ENCODE measurements at regions not wholly inside any gene's neighbourhood (a gene's known extent, or its start where the extent isn't known, plus 50 kb on each side); places are given as distances from the start of the nearest gene placed in this dataset.

DNA sequence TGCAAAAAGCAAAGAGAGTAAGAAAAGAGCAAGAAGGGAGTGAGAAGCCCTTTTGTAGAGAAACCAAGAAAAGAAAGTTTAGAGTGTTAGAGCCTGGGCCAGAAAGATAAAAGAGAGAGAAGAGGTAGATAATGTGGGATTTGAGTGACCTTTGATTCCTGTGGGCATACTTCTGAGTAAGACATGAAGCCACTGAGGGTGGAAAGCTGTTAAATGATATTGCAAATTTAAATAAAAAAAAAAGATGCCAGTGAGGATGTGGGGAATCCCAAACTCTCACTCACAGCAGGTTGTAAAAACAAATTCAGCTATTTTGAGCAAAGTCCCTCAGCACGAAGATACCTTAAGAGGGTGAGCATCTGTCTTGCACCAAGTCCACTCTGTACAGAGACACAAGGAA is 59.4 kb upstream of the TOP3B start:
- no peak for DNase-seq (ENCODE audit: low spot score)
- TF ChIP-seq FOXA2 (IDR thresholded peaks at IDR 0.05) (no peak), ATF3 (IDR thresholded peaks at IDR 0.05) (no peak)
- TF ChIP-seq, protein P1, sequence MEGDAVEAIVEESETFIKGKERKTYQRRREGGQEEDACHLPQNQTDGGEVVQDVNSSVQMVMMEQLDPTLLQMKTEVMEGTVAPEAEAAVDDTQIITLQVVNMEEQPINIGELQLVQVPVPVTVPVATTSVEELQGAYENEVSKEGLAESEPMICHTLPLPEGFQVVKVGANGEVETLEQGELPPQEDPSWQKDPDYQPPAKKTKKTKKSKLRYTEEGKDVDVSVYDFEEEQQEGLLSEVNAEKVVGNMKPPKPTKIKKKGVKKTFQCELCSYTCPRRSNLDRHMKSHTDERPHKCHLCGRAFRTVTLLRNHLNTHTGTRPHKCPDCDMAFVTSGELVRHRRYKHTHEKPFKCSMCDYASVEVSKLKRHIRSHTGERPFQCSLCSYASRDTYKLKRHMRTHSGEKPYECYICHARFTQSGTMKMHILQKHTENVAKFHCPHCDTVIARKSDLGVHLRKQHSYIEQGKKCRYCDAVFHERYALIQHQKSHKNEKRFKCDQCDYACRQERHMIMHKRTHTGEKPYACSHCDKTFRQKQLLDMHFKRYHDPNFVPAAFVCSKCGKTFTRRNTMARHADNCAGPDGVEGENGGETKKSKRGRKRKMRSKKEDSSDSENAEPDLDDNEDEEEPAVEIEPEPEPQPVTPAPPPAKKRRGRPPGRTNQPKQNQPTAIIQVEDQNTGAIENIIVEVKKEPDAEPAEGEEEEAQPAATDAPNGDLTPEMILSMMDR (IDR thresholded peaks at IDR 0.05; ENCODE audit: low read depth, low read length, missing input control) = no peak
- H3K4me3 ChIP-seq (ENCODE audit: low read depth in 1 of 3, low read length in 3 of 3) = no peak overlapping the region
- 69% methylated on average over 1 of the region's 1 CpG for WGBS
- H3K9ac ChIP-seq (ENCODE audit: low read depth in 1 of 2, low read length in 2 of 2) = no peak overlapping the region
- no peaks in the 10 kb centered on the region for H3K27me3 ChIP-seq (ENCODE audit: control insufficient read depth in 4 of 4, insufficient read depth in 4 of 4, low read length in 3 of 4)
- H3K36me3 ChIP-seq (ENCODE audit: control insufficient read depth in 4 of 4, insufficient read depth in 3 of 4, low read depth in 1 of 4, low read length in 3 of 4) = no peaks in the 10 kb centered on the region
- no peaks in the 10 kb centered on the region for H3K4me1 ChIP-seq (ENCODE audit: control insufficient read depth in 4 of 4, insufficient read depth in 4 of 4, low read length in 3 of 4)
- H3K27ac ChIP-seq (ENCODE audit: low read depth in 1 of 2, low read length in 2 of 2) = no peak overlapping the region
- H3K9me3 ChIP-seq (ENCODE audit: control insufficient read depth in 4 of 4, low read length in 3 of 4) = no peaks in the 10 kb centered on the region

DNA sequence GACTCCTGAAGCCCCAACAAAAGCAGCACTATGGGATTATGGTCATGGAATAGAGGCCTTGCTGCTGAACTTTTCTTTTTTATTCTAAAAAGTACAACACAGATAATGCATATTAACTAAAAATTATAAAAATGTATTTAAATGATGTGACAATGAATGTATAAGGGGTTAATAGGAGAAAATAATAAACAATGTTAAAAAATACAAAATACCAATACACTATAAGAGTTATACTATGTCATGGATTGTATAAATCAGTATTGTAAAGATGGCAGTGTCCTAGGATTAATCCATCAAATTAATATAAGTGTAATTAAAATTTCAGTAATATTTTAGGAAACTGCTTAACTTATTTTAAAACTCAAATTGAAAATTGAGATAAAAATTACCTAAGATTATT is 58.3 kb upstream of the TOP3B start:
- Histone ChIP-seq H3K4me1 (ENCODE audit: control insufficient read depth in 4 of 4, insufficient read depth in 4 of 4, low read length in 3 of 4) (no peaks in the 10 kb centered on the region), H3K36me3 (ENCODE audit: control insufficient read depth in 4 of 4, insufficient read depth in 3 of 4, low read depth in 1 of 4, low read length in 3 of 4) (no peaks in the 10 kb centered on the region), H3K9me3 (ENCODE audit: control insufficient read depth in 4 of 4, low read length in 3 of 4) (no peaks in the 10 kb centered on the region), H3K4me3 (ENCODE audit: low read depth in 1 of 3, low read length in 3 of 3) (no peak overlapping the region), H3K27me3 (ENCODE audit: control insufficient read depth in 4 of 4, insufficient read depth in 4 of 4, low read length in 3 of 4) (no peaks in the 10 kb centered on the region), H3K9ac (ENCODE audit: low read depth in 1 of 2, low read length in 2 of 2) (no peak overlapping the region), H3K27ac (ENCODE audit: low read depth in 1 of 2, low read length in 2 of 2) (no peak overlapping the region)
- DNase-seq (ENCODE audit: low spot score) = no peak
- TF ChIP-seq NR2F2 (IDR thresholded peaks at IDR 0.05) (no peak), TAF1 (conservative IDR thresholded peaks at IDR 0.05) (no peak), JUND (IDR thresholded peaks at IDR 0.05) (no peak)

DNA sequence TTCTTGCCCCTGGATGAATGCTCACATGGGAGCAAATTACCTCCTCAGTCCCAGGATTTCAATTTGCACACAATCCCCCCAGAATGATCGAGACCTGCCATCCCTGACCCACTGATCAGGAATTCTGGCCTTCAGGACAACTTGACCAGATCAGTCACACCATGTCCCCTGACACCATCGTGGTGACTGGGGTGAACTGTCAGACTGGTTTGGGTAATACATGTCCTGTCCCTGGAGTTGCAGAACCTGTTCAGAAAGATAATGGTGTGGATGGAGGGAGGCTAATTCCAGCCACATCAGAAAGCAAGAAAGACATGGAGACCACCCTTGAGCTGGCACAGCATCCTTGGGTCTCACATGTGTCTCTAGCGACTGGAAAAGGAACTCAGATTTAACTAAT is 57.9 kb upstream of the TOP3B start:
- TF ChIP-seq JUND (IDR thresholded peaks at IDR 0.05) = no peak
- no peak for TF ChIP-seq FOXA2 (IDR thresholded peaks at IDR 0.05)
- no peak for TF ChIP-seq EGR1 (IDR thresholded peaks at IDR 0.05; ENCODE audit: low read depth in 2 of 2)
- no peak for TF ChIP-seq ATF3 (IDR thresholded peaks at IDR 0.05)
- no peak for TF ChIP-seq FOXA1 (IDR thresholded peaks at IDR 0.05)
- no peak for TF ChIP-seq HNF4G (IDR thresholded peaks at IDR 0.05)
- TF ChIP-seq YY1 (IDR thresholded peaks at IDR 0.05) = no peak
- TF ChIP-seq GABPA (IDR thresholded peaks at IDR 0.05 in 1 of 2, conservative IDR thresholded peaks at IDR 0.05 in 1 of 2) = no peak
- TF ChIP-seq, protein P2, sequence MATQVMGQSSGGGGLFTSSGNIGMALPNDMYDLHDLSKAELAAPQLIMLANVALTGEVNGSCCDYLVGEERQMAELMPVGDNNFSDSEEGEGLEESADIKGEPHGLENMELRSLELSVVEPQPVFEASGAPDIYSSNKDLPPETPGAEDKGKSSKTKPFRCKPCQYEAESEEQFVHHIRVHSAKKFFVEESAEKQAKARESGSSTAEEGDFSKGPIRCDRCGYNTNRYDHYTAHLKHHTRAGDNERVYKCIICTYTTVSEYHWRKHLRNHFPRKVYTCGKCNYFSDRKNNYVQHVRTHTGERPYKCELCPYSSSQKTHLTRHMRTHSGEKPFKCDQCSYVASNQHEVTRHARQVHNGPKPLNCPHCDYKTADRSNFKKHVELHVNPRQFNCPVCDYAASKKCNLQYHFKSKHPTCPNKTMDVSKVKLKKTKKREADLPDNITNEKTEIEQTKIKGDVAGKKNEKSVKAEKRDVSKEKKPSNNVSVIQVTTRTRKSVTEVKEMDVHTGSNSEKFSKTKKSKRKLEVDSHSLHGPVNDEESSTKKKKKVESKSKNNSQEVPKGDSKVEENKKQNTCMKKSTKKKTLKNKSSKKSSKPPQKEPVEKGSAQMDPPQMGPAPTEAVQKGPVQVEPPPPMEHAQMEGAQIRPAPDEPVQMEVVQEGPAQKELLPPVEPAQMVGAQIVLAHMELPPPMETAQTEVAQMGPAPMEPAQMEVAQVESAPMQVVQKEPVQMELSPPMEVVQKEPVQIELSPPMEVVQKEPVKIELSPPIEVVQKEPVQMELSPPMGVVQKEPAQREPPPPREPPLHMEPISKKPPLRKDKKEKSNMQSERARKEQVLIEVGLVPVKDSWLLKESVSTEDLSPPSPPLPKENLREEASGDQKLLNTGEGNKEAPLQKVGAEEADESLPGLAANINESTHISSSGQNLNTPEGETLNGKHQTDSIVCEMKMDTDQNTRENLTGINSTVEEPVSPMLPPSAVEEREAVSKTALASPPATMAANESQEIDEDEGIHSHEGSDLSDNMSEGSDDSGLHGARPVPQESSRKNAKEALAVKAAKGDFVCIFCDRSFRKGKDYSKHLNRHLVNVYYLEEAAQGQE (IDR thresholded peaks at IDR 0.05) = no peak
- no peak for TF ChIP-seq HNF4A (conservative IDR thresholded peaks at IDR 0.05)
- Histone ChIP-seq H3K36me3 (ENCODE audit: control insufficient read depth in 4 of 4, insufficient read depth in 3 of 4, low read depth in 1 of 4, low read length in 3 of 4) (no peaks in the 10 kb centered on the region), H3K9me3 (ENCODE audit: control insufficient read depth in 4 of 4, low read length in 3 of 4) (no peaks in the 10 kb centered on the region), H3K27ac (ENCODE audit: low read depth in 1 of 2, low read length in 2 of 2) (no peak overlapping the region), H3K9ac (ENCODE audit: low read depth in 1 of 2, low read length in 2 of 2) (no peak overlapping the region), H3K4me3 (ENCODE audit: low read depth in 1 of 3, low read length in 3 of 3) (no peak overlapping the region), H3K4me1 (ENCODE audit: control insufficient read depth in 4 of 4, insufficient read depth in 4 of 4, low read length in 3 of 4) (no peaks in the 10 kb centered on the region), H3K27me3 (ENCODE audit: control insufficient read depth in 4 of 4, insufficient read depth in 4 of 4, low read length in 3 of 4) (no peaks in the 10 kb centered on the region)
- no peak for DNase-seq (ENCODE audit: low spot score)
- 88% methylated on average over 3 of the region's 3 CpGs for WGBS
